Gastrocnemius medialis (tissue), 4 donors: ENCODE measurements at regions not wholly inside any gene's neighbourhood (a gene's known extent, or its start where the extent isn't known, plus 50 kb on each side); places are given as distances from the start of the nearest gene placed in this dataset.

Experiments used
- ATAC-seq, 2 donors: fragments of 150-250 bp; one replicate each; pipeline ENCODE4 v1.9.1; 2016
- DNase-seq, 2 donors: peaks; one replicate each; pipeline ENCODE4 v3.0.0-alpha.2; 2019
- H3K27ac ChIP-seq, 4 donors: fragments of 200-600 bp; sonication (generic); 1 replicate in 1 of 4; 2 replicates in 3 of 4; pipeline ENCODE4 v1.5.1; 2016 to 2018; ENCODE audit warnings: mild to moderate bottlenecking in 2 of 4, moderate library complexity in 1 of 4
- H3K27me3 ChIP-seq, 3 donors: fragments of 200-600 bp; sonication (generic) in 2 of 3; 1 replicate in 1 of 3; 2 replicates in 2 of 3; pipeline versions ENCODE4 v1.5.1 to v1.6.0; 2016 to 2019; ENCODE audit warnings: mild to moderate bottlenecking in 1 of 3, moderate library complexity in 1 of 3
- H3K36me3 ChIP-seq, 2 donors: fragments of 200-600 bp; sonication (generic) in 1 of 2; one replicate each; pipeline ENCODE4 v1.5.1; 2017 to 2018
- H3K4me1 ChIP-seq, 2 donors: fragments of 200-600 bp; sonication (generic) in 1 of 2; one replicate each; pipeline ENCODE4 v1.5.1; 2016 to 2017; ENCODE audit warnings: mild to moderate bottlenecking in 2 of 2
- H3K4me3 ChIP-seq, 4 donors: fragments of 200-600 bp; sonication (generic) in 3 of 4; 1 replicate in 1 of 4; 2 replicates in 3 of 4; pipeline ENCODE4 v1.5.1; 2016 to 2019; ENCODE audit warnings: mild to moderate bottlenecking in 2 of 4
- H3K9me3 ChIP-seq, 3 donors: fragments of 200-600 bp; sonication (generic) in 2 of 3; 1 replicate in 1 of 3; 2 replicates in 2 of 3; pipeline ENCODE4 v1.5.1; 2016 to 2019
- CTCF ChIP-seq, 5 experiments: fragments of 450-650 bp in 3 of 5; fragments of 200-600 bp in 2 of 5; sonication (generic) in 2 of 5; IDR thresholded peaks in 4 of 5; conservative IDR thresholded peaks in 1 of 5; 1 replicate in 4 of 5; 2 replicates in 1 of 5; pipeline ENCODE4 v1.5.1; 2016 to 2019; ENCODE audit warnings: antibody characterized with exemption in 5 of 5, mild to moderate bottlenecking in 3 of 5, moderate library complexity in 3 of 5
- POLR2A ChIP-seq, 2 donors: fragments of 450-650 bp; IDR thresholded peaks; one replicate each; pipeline ENCODE4 v1.6.1; 2017; ENCODE audit warnings: antibody characterized with exemption in 2 of 2, mild to moderate bottlenecking in 2 of 2, moderate library complexity in 2 of 2
- in situ Hi-C, 4 donors: fragments of 200-750 bp; cut with MboI; loops; one replicate each; pipeline versions ENCODE4 v1.15.0 to v1.8.0; 2017; ENCODE audit warnings: low sequenced_read_pairs in 4 of 4
- intact Hi-C: fragments of 100-400 bp; cut with DNase I; formaldehyde crosslinking; loops from one replicate; pipeline ENCODE4 v1.15.1; 2023; ENCODE audit warnings: low total_unique reads

DNA sequence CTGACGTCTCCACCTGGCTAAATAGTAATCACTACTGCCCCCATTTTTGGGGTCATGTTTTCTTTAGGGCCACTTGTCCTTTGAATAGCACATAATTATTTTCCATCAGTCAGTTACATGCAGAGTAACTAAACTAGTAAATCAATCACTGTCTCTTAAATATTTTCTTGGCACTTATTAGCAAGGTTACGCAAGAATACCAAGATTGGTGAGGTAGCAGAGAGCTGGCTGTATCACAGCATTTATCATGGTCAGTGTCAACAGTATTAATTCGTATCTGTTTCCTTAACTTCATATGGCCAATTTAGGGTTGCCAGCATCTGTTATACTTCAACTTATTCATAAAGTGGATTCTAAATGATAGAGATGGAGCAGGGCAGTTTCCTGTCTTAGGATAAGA, 346.8 kb upstream of the FAM174A start:
- TF ChIP-seq POLR2A (IDR thresholded peaks at IDR 0.05) (no peak), CTCF (IDR thresholded peaks at IDR 0.05 in 4 of 5, conservative IDR thresholded peaks at IDR 0.05 in 1 of 5) (no peak)
- intact Hi-C loops, result no loop called here
- Histone ChIP-seq H3K4me1 (no peaks in the 10 kb centered on the region), H3K9me3 (no peaks in the 10 kb centered on the region), H3K27me3 (no peaks in the 10 kb centered on the region), H3K4me3 (no peak overlapping the region), H3K27ac (no peak overlapping the region), H3K36me3 (no peaks in the 10 kb centered on the region)
- DNase-seq (no peak), ATAC-seq (no peak)
- in situ Hi-C loops, result no loop called here

DNA sequence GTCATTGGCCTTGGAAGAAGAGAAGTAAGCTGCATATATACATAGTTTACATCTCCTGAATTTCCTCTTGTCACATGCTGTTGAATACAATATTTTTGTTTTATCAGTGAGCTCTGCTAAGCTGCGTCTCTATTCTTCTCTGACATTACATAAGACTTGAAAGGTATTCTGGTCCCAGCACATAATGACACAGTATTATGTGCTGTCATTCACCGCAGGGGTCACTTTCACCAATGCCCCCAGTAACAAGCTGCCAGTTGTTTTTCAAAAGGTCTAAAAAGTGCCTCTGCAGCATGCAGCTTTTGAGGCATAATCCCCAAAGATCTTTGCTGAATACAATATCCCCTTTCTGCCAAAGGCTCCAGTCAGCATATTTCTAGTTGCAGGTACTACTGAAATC, 349.0 kb upstream of the FAM174A start:
- intact Hi-C loops, result no loop called here
- H3K4me1 ChIP-seq, result no peaks in the 10 kb centered on the region
- H3K9me3 ChIP-seq, result no peaks in the 10 kb centered on the region
- H3K27me3 ChIP-seq, result no peaks in the 10 kb centered on the region
- H3K27ac ChIP-seq, result no peak overlapping the region
- no peaks in the 10 kb centered on the region for H3K36me3 ChIP-seq
- TF ChIP-seq CTCF (IDR thresholded peaks at IDR 0.05 in 4 of 5, conservative IDR thresholded peaks at IDR 0.05 in 1 of 5), result no peak
- in situ Hi-C loops, result no loop called here
- H3K4me3 ChIP-seq, result no peak overlapping the region
- ATAC-seq, result no peak
- no peak for DNase-seq

GRCh38 chr5:100182402-100182801, 352.8 kb upstream of the FAM174A start:
- H3K36me3 ChIP-seq, result no peaks in the 10 kb centered on the region
- H3K27ac ChIP-seq, result no peak overlapping the region
- ATAC-seq (no peak), DNase-seq (no peak)
- no peaks in the 10 kb centered on the region for H3K4me1 ChIP-seq
- no peaks in the 10 kb centered on the region for H3K27me3 ChIP-seq
- intact Hi-C loops (no loop called here), in situ Hi-C loops (no loop called here)
- no peak overlapping the region for H3K4me3 ChIP-seq
- TF ChIP-seq POLR2A (IDR thresholded peaks at IDR 0.05) (no peak), CTCF (IDR thresholded peaks at IDR 0.05 in 4 of 5, conservative IDR thresholded peaks at IDR 0.05 in 1 of 5) (no peak)
- H3K9me3 ChIP-seq, result no peaks in the 10 kb centered on the region

- H3K4me1 ChIP-seq, result no peaks in the 10 kb centered on the region
- H3K27ac ChIP-seq, result no peak overlapping the region
- no peak overlapping the region for H3K4me3 ChIP-seq
- H3K36me3 ChIP-seq, result no peaks in the 10 kb centered on the region
- TF ChIP-seq POLR2A (IDR thresholded peaks at IDR 0.05), result no peak
- no peak for TF ChIP-seq CTCF (IDR thresholded peaks at IDR 0.05 in 4 of 5, conservative IDR thresholded peaks at IDR 0.05 in 1 of 5)
- H3K9me3 ChIP-seq, result no peaks in the 10 kb centered on the region
- ATAC-seq (no peak), DNase-seq (no peak)
- intact Hi-C loops (no loop called here), in situ Hi-C loops (no loop called here)
- H3K27me3 ChIP-seq, result no peaks in the 10 kb centered on the region
Observed at GRCh38 chr5:100175346-100175745, 359.8 kb upstream of the FAM174A start.

DNA sequence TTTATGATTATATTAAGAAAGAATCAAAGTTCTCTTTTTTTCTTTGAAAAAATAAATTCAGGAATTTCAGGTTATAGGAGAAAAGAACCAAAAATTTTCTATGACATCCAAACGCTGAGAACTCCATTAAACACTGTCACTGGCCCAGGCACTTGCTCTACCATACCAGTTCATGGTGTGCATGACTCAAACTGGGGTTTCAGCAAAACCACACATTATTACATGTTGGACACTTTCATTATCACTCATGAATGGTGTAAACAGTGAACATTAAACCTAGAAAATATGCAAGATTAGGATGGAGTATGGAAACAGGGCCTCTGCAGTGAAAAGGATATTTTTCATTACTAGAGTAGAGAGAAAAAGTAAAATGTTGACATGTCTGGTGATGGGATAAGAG, 369.9 kb upstream of the FAM174A start:
- Histone ChIP-seq H3K36me3 (no peaks in the 10 kb centered on the region), H3K4me3 (no peak overlapping the region), H3K27ac (no peak overlapping the region), H3K9me3 (no peaks in the 10 kb centered on the region), H3K27me3 (no peaks in the 10 kb centered on the region), H3K4me1 (no peaks in the 10 kb centered on the region)
- TF ChIP-seq CTCF (IDR thresholded peaks at IDR 0.05 in 4 of 5, conservative IDR thresholded peaks at IDR 0.05 in 1 of 5) (no peak), POLR2A (IDR thresholded peaks at IDR 0.05) (no peak)
- no peak for DNase-seq
- in situ Hi-C loops (no loop called here), intact Hi-C loops (no loop called here)
- no peak for ATAC-seq
